Esophagus muscularis mucosa (tissue), 3 donors: ENCODE measurements at regions not wholly inside any gene's neighbourhood (a gene's known extent, or its start where the extent isn't known, plus 50 kb on each side); places are given as distances from the start of the nearest gene placed in this dataset.

Experiments
- CTCF ChIP-seq, 3 experiments: fragments of 200-600 bp in 2 of 3; fragments of 450-650 bp in 1 of 3; sonication (generic) in 2 of 3; IDR thresholded peaks; one replicate each; pipeline ENCODE4 v1.5.1; 2017 to 2019; ENCODE audit warnings: antibody characterized with exemption in 3 of 3, mild to moderate bottlenecking in 2 of 3, moderate library complexity in 1 of 3
- POLR2A ChIP-seq: fragments of 450-650 bp; IDR thresholded peaks from one replicate; pipeline ENCODE4 v1.6.1; 2017; ENCODE audit warnings: antibody characterized with exemption, moderate library complexity, mild to moderate bottlenecking, low read depth

DNA sequence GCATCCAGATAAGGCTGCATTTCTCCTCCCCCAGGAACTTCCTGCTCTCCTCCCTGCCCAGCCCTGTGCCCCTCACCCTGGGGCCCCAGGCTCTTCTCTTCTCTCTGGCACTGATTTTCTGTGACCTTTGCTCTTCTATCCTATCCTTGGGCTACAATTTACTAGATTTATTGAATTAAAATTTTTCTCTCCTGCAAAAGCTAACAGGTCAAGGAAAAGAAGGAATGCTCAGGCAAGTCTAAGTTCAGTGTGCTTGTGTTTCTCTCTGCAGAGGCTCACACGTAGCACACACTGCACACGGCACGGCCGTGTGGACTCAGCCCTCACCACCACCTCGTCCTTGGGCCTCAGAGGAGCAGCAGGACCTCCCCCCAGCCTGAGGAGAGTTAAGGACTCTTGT is 94.2 kb upstream of the SNTG2 start:
- TF ChIP-seq CTCF (IDR thresholded peaks at IDR 0.05) = no peak
- TF ChIP-seq POLR2A = no peak
